Head of caudate nucleus (tissue), 42 donors: ENCODE measurements at regions not wholly inside any gene's neighbourhood (a gene's known extent, or its start where the extent isn't known, plus 50 kb on each side); places are given as distances from the start of the nearest gene placed in this dataset.
"Not testable (repeated sequence)": the region's sequence is repeated elsewhere in the genome, so short reads cannot be mapped to it uniquely, and the experiment has no call there.

ENCODE experiments used
- DNase-seq, 42 donors: peaks; one replicate each; pipeline versions ENCODE4 v3.0.0 to v3.0.0-alpha.2; 2020 to 2021; ENCODE audit warnings: mixed read lengths in 7 of 42
- intact Hi-C: fragments of 100-400 bp; cut with DNase I; formaldehyde crosslinking; loops from one replicate; pipeline ENCODE4 v1.15.0; 2022

GRCh38 chr5:41995193-41995592, 70.1 kb downstream of the FBXO4 start:
- intact Hi-C loops, result no loop called here
- no peak for DNase-seq

GRCh38 chr5:42001673-42002072, 76.6 kb downstream of the FBXO4 start:
- intact Hi-C loops, result no loop called here
- no peak for DNase-seq

GRCh38 chr5:42003852-42004251, 78.8 kb downstream of the FBXO4 start:
- DNase-seq, intact Hi-C loops: not testable (repeated sequence)

- DNase-seq, result no peak
- intact Hi-C loops, result no loop called here
Measured at GRCh38 chr5:42005561-42006153, 80.6 kb downstream of the FBXO4 start.

GRCh38 chr5:42013561-42013960, 88.5 kb downstream of the FBXO4 start:
- intact Hi-C loops, result no loop called here
- DNase-seq, result no peak

GRCh38 chr5:42015254-42015653, 90.2 kb downstream of the FBXO4 start:
- intact Hi-C loops, result no loop called here
- DNase-seq, result no peak

- DNase-seq, result no peak
- intact Hi-C loops, result no loop called here
Measured at GRCh38 chr5:42015681-42016080, 90.6 kb downstream of the FBXO4 start.

GRCh38 chr5:42020788-42021530, 95.9 kb downstream of the FBXO4 start:
- intact Hi-C loops, result no loop called here
- DNase-seq, result no peak

GRCh38 chr5:42021923-42022322, 96.8 kb downstream of the FBXO4 start:
- intact Hi-C loops, result no loop called here
- DNase-seq, result no peak

GRCh38 chr5:42022383-42022972, 97.4 kb downstream of the FBXO4 start:
- intact Hi-C loops, result no loop called here
- no peak for DNase-seq

GRCh38 chr5:42026446-42026845, 101.4 kb downstream of the FBXO4 start:
- intact Hi-C loops, result no loop called here

GRCh38 chr5:42032137-42032536, 107.1 kb downstream of the FBXO4 start:
- intact Hi-C loops, result no loop called here
- DNase-seq, result peak in 4 of 42 donors; percentile 21 to 52 (median 34)

More at GRCh38 chr5:42026446-42026845, 101.4 kb downstream of the FBXO4 start:
- DNase-seq, result no peak

- intact Hi-C loops, result no loop called here
- DNase-seq, result no peak
Measured at GRCh38 chr5:42035526-42035925, 110.4 kb downstream of the FBXO4 start.

GRCh38 chr5:42036379-42036778, 111.3 kb downstream of the FBXO4 start:
- intact Hi-C loops, result no loop called here
- no peak for DNase-seq

- intact Hi-C loops, result no loop called here
- DNase-seq, result no peak
Measured at GRCh38 chr5:42037379-42037932, 112.4 kb downstream of the FBXO4 start.

- no peak for DNase-seq
- intact Hi-C loops, result no loop called here
Measured at GRCh38 chr5:42043400-42043799, 118.3 kb downstream of the FBXO4 start.

GRCh38 chr5:42057254-42057690, 132.2 kb downstream of the FBXO4 start:
- intact Hi-C loops, result no loop called here
- peak in 28 of 42 donors; percentile 3 to 71 (median 26) for DNase-seq

- intact Hi-C loops, result no loop called here
- DNase-seq, result no peak
Measured at GRCh38 chr5:42059291-42059690, 134.2 kb downstream of the FBXO4 start.

GRCh38 chr5:42059778-42060464, 134.8 kb downstream of the FBXO4 start:
- intact Hi-C loops, result no loop called here
- DNase-seq, result no peak

- no peak for DNase-seq
- intact Hi-C loops, result no loop called here
Measured at GRCh38 chr5:42061121-42061520, 136.0 kb downstream of the FBXO4 start.
